Esophagus squamous epithelium (tissue), 5 donors: ENCODE measurements at regions not wholly inside any gene's neighbourhood (a gene's known extent, or its start where the extent isn't known, plus 50 kb on each side); places are given as distances from the start of the nearest gene placed in this dataset.
A peak's percentile ranks its signal among the peaks of the same experiment; 100 is the strongest.

Experiments
- DNase-seq: peaks from one replicate; lab custom pipeline; 2025; lab: John Stamatoyannopoulos, UW
- H3K27ac ChIP-seq, 4 donors: fragments of 200-600 bp; sonication (generic); one replicate each; pipeline ENCODE4 v1.5.1; 2016 to 2019; ENCODE audit warnings: mild to moderate bottlenecking in 1 of 4
- H3K27me3 ChIP-seq, 4 donors: fragments of 200-600 bp; sonication (generic); 1 replicate in 3 of 4; 2 replicates in 1 of 4; pipeline versions ENCODE4 v1.5.1 to v1.6.0; 2017 to 2021; ENCODE audit warnings: antibody characterized with exemption in 1 of 4
- H3K36me3 ChIP-seq, 3 donors: fragments of 200-600 bp; sonication (generic); one replicate each; pipeline ENCODE4 v1.5.1; 2016 to 2019
- H3K4me1 ChIP-seq, 3 donors: fragments of 200-600 bp; sonication (generic); one replicate each; pipeline ENCODE4 v1.5.1; 2017 to 2019
- H3K4me3 ChIP-seq, 4 donors: fragments of 200-600 bp; sonication (generic); 1 replicate in 3 of 4; 2 replicates in 1 of 4; pipeline ENCODE4 v1.5.1; 2016 to 2019; ENCODE audit warnings: mild to moderate bottlenecking in 2 of 4, moderate library complexity in 1 of 4
- H3K9me3 ChIP-seq, 3 donors: fragments of 200-600 bp; sonication (generic); one replicate each; pipeline ENCODE4 v1.5.1; 2016 to 2019
- CTCF ChIP-seq, 6 experiments: fragments of 450-650 bp in 4 of 6; fragments of 200-600 bp in 2 of 6; sonication (generic) in 2 of 6; IDR thresholded peaks; one replicate each; pipeline ENCODE4 v1.5.1; 2016 to 2019; ENCODE audit warnings: antibody characterized with exemption in 6 of 6, mild to moderate bottlenecking in 4 of 6, moderate library complexity in 4 of 6
- POLR2A ChIP-seq, 4 donors: fragments of 450-650 bp; IDR thresholded peaks; one replicate each; pipeline ENCODE4 v1.6.1; 2017; ENCODE audit warnings: antibody characterized with exemption in 4 of 4, mild to moderate bottlenecking in 4 of 4, moderate library complexity in 3 of 4
- WGBS, 2 donors: methylation state at CpG; one replicate each; pipeline ENCODE4 v1.1.5; 2018; 5-methylcytosine and 5-hydroxymethylcytosine counted together
- intact Hi-C: fragments of 100-400 bp; cut with DNase I; formaldehyde crosslinking; loops from one replicate; pipeline ENCODE4 v1.15.0; 2022
- donor health status: DM: yes; HTN: yes; CAD: no.

- Histone ChIP-seq H3K36me3 (no peaks in the 10 kb centered on the region), H3K9me3 (no peaks in the 10 kb centered on the region), H3K27me3 (no peaks in the 10 kb centered on the region), H3K4me1 (peaks cover 0 to 30% (median 0%) of the 10 kb centered on the region in 3 donors), H3K4me3 (no peak overlapping the region), H3K27ac (no peak overlapping the region)
- TF ChIP-seq POLR2A (IDR thresholded peaks at IDR 0.05) (no peak), CTCF (IDR thresholded peaks at IDR 0.05) (no peak)
- DNase-seq, result no peak
- intact Hi-C loops, result no loop called here
- WGBS, 2 donors, result 83 to 88% methylated on average over 4 of the region's 4 CpGs
Measured at GRCh38 chr6:105648276-105648675, 245.4 kb upstream of the PREP start.

DNA sequence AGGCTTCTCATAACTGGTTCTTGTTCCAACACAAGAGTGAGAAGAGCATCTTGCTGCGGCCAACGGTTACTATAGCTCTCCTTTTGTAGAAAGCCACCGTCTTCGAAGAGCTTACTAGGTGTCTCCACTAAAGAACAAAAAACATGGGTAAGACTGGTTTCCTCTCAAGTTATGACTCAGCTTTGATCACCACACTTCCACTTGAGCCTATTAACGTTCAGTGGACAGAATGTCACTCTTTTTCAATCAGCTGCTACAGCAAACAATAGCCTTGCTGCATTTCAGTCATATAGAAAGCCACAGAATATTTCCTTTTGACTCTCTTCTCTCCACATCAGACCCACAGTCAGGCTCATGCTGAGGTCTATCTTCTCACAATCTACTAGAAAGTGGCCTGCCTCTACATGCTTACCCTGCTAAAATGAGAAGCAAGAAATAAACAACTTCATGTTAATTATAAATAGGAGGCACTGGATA is 243.5 kb upstream of the PREP start:
- no peaks in the 10 kb centered on the region for H3K27me3 ChIP-seq
- no peak for DNase-seq

GRCh38 chr6:105645958-105646357 is 243.1 kb upstream of the PREP start:
- intact Hi-C loops, result no loop called here
- peak overlapping the region in 3 of 4 donors; percentile 5 to 49 (median 32) for H3K27ac ChIP-seq
- 47 to 75% methylated on average over 2 to 3 of the region's 3 CpGs for WGBS, 2 donors

More for the DNA sequence above, 243.5 kb upstream of the PREP start:
- TF ChIP-seq CTCF (IDR thresholded peaks at IDR 0.05) (no peak), POLR2A (IDR thresholded peaks at IDR 0.05) (no peak)
- Histone ChIP-seq H3K36me3 (no peaks in the 10 kb centered on the region), H3K4me3 (no peak overlapping the region), H3K27ac (peak overlapping the region in 2 of 4 donors; percentile 32 to 49), H3K9me3 (no peaks in the 10 kb centered on the region), H3K4me1 (peaks cover 0 to 38% (median 0%) of the 10 kb centered on the region in 3 donors)
- 67% methylated on average over 5 of the region's 5 CpGs for WGBS, 2 donors
- intact Hi-C loops, result no loop called here

GRCh38 chr6:105645156-105645555 is 242.3 kb upstream of the PREP start:
- H3K9me3 ChIP-seq, result no peaks in the 10 kb centered on the region
- no peaks in the 10 kb centered on the region for H3K36me3 ChIP-seq
- peaks cover 0 to 38% (median 0%) of the 10 kb centered on the region in 3 donors for H3K4me1 ChIP-seq
- no peaks in the 10 kb centered on the region for H3K27me3 ChIP-seq
- intact Hi-C loops, result no loop called here
- peak overlapping the region in 3 of 4 donors; percentile 17 to 49 (median 32) for H3K27ac ChIP-seq
- DNase-seq, result no peak
- H3K4me3 ChIP-seq, result no peak overlapping the region
- WGBS, 2 donors, result 70 to 82% methylated on average over 1 of the region's 1 CpG
- TF ChIP-seq POLR2A (IDR thresholded peaks at IDR 0.05) (no peak), CTCF (IDR thresholded peaks at IDR 0.05) (no peak)

More at GRCh38 chr6:105645958-105646357, 243.1 kb upstream of the PREP start:
- TF ChIP-seq CTCF (IDR thresholded peaks at IDR 0.05), result no peak
- no peak for TF ChIP-seq POLR2A (IDR thresholded peaks at IDR 0.05)
- H3K36me3 ChIP-seq, result no peaks in the 10 kb centered on the region
- H3K4me3 ChIP-seq, result no peak overlapping the region
- H3K4me1 ChIP-seq, result peaks cover 0 to 38% (median 0%) of the 10 kb centered on the region in 3 donors
- H3K9me3 ChIP-seq, result no peaks in the 10 kb centered on the region
- no peaks in the 10 kb centered on the region for H3K27me3 ChIP-seq
- DNase-seq, result no peak

GRCh38 chr6:105644691-105645090 is 241.8 kb upstream of the PREP start:
- Histone ChIP-seq H3K27ac (peak overlapping the region in 2 of 4 donors; percentile 31 to 49), H3K4me3 (no peak overlapping the region), H3K4me1 (peaks cover 0 to 38% (median 0%) of the 10 kb centered on the region in 3 donors), H3K36me3 (no peaks in the 10 kb centered on the region), H3K27me3 (no peaks in the 10 kb centered on the region), H3K9me3 (no peaks in the 10 kb centered on the region)
- intact Hi-C loops, result no loop called here
- TF ChIP-seq POLR2A (IDR thresholded peaks at IDR 0.05) (no peak), CTCF (IDR thresholded peaks at IDR 0.05) (no peak)
- WGBS, 2 donors, result 82 to 95% methylated on average over 3 of the region's 3 CpGs
- DNase-seq, result no peak
